Ishikawa (cell line): ENCODE measurements at regions not wholly inside any gene's neighbourhood (a gene's known extent, or its start where the extent isn't known, plus 50 kb on each side); places are given as distances from the start of the nearest gene placed in this dataset.

Source experiments
- EGR1 ChIP-seq: IDR thresholded peaks from 2 replicates; pipeline ENCODE4 v1.6.1; 2012
- ZBTB7A ChIP-seq: IDR thresholded peaks from 2 replicates; pipeline ENCODE4 v1.6.1; 2012; ENCODE audit warnings: low read depth

DNA sequence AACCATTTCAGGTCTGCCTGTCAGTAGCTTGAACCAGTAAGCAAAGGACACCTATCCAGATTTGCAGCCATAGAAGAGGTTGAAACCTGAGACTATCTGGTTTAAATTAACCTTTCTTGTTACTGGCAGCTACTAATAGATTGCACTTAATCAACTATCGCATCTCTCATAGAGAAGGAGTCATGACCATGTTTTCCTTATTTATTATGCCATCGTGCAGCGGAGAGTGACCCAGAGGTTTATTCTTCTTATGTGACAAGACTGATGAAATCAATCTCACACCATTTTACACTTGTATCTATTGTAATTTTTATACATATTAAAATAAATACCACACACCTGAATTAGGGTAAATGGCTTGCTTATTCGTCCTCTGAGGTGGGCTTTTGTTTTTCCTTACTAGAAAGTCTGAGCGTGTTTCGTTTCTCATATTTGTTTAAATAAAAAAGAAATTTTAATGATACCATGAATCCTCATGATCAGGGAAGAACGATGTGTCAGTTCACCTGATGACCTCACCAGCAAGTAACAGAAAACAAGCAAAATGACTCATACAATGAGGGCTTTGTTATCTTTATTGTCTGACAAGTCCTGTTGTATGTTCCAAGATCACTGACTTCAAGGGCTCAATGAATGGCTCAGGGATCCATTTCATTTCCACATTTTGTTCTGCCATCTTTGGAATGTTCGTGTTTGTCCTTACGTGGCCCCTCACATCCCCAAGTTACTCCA lies 379.5 kb upstream of the DPH6 start:
- TF ChIP-seq ZBTB7A (no peak), EGR1 (no peak)
